ENCODE measurements at regions not wholly inside any gene's neighbourhood (a gene's known extent, or its start where the extent isn't known, plus 50 kb on each side); places are given as distances from the start of the nearest gene placed in this dataset.

GRCh38 chr7:85627791-85628586 is 441.1 kb upstream of the SEMA3D start:
- DNase-seq (ENCODE audit: extremely low spot score, insufficient read length, low read depth) (no peak), FAIRE-seq (no peak)

- FAIRE-seq (no peak), DNase-seq (ENCODE audit: extremely low spot score, insufficient read length, low read depth) (no peak)
These were observed 435.2 kb upstream of the SEMA3D start for GRCh38 chr7:85622059-85622458.

GRCh38 chr7:85620936-85621685 is 434.3 kb upstream of the SEMA3D start:
- DNase-seq (ENCODE audit: extremely low spot score, insufficient read length, low read depth) (no peak), FAIRE-seq (no peak)

- DNase-seq (ENCODE audit: extremely low spot score, insufficient read length, low read depth) (no peak), FAIRE-seq (no peak)
These were observed 432.4 kb upstream of the SEMA3D start for GRCh38 chr7:85619236-85619635.

- DNase-seq (ENCODE audit: extremely low spot score, insufficient read length, low read depth), result no peak
- FAIRE-seq, result no peak
These were observed 427.8 kb upstream of the SEMA3D start for GRCh38 chr7:85614684-85615083.

- FAIRE-seq, result no peak
- no peak for DNase-seq (ENCODE audit: extremely low spot score, insufficient read length, low read depth)
These were observed 425.7 kb upstream of the SEMA3D start for GRCh38 chr7:85612514-85612913.

- DNase-seq (ENCODE audit: extremely low spot score, insufficient read length, low read depth) (no peak), FAIRE-seq (no peak)
These were observed 421.9 kb upstream of the SEMA3D start for GRCh38 chr7:85608804-85609203.

- FAIRE-seq (no peak), DNase-seq (ENCODE audit: extremely low spot score, insufficient read length, low read depth) (no peak)
These were observed 415.3 kb upstream of the SEMA3D start for GRCh38 chr7:85602196-85602595.

- FAIRE-seq (no peak), DNase-seq (ENCODE audit: extremely low spot score, insufficient read length, low read depth) (no peak)
These were observed 413.5 kb upstream of the SEMA3D start for GRCh38 chr7:85600395-85600794.

- DNase-seq (ENCODE audit: extremely low spot score, insufficient read length, low read depth) (no peak), FAIRE-seq (no peak)
These were observed 410.0 kb upstream of the SEMA3D start for GRCh38 chr7:85596827-85597226.

- FAIRE-seq (no peak), DNase-seq (ENCODE audit: extremely low spot score, insufficient read length, low read depth) (no peak)
These were observed 408.9 kb upstream of the SEMA3D start for GRCh38 chr7:85595750-85596178.

- DNase-seq (ENCODE audit: extremely low spot score, insufficient read length, low read depth) (no peak), FAIRE-seq (no peak)
These were observed 406.5 kb upstream of the SEMA3D start for GRCh38 chr7:85593355-85593754.

- no peak for DNase-seq (ENCODE audit: extremely low spot score, insufficient read length, low read depth)
These were observed 400.9 kb upstream of the SEMA3D start for GRCh38 chr7:85587785-85588184.

GRCh38 chr7:85586091-85586490 is 399.2 kb upstream of the SEMA3D start:
- FAIRE-seq, result no peak
- DNase-seq (ENCODE audit: extremely low spot score, insufficient read length, low read depth), result no peak

More at GRCh38 chr7:85587785-85588184, 400.9 kb upstream of the SEMA3D start:
- no peak for FAIRE-seq

- DNase-seq (ENCODE audit: extremely low spot score, insufficient read length, low read depth), result no peak
- no peak for FAIRE-seq
These were observed 396.5 kb upstream of the SEMA3D start for GRCh38 chr7:85583131-85583953.

GRCh38 chr7:85573844-85574243 is 387.0 kb upstream of the SEMA3D start:
- FAIRE-seq (no peak), DNase-seq (ENCODE audit: extremely low spot score, insufficient read length, low read depth) (no peak)

GRCh38 chr7:85573346-85573745 is 386.5 kb upstream of the SEMA3D start:
- DNase-seq (ENCODE audit: extremely low spot score, insufficient read length, low read depth), result no peak
- FAIRE-seq, result no peak

GRCh38 chr7:85570898-85571297 is 384.0 kb upstream of the SEMA3D start:
- DNase-seq (ENCODE audit: extremely low spot score, insufficient read length, low read depth), result no peak
- no peak for FAIRE-seq

- FAIRE-seq, result peak; percentile 12
- no peak for DNase-seq (ENCODE audit: extremely low spot score, insufficient read length, low read depth)
These were observed 381.1 kb upstream of the SEMA3D start for GRCh38 chr7:85567983-85568382.

GRCh38 chr7:85566095-85566794 is 379.4 kb upstream of the SEMA3D start:
- no peak for FAIRE-seq
- DNase-seq (ENCODE audit: extremely low spot score, insufficient read length, low read depth), result no peak
